HG03575 (cell line): ENCODE measurements at regions not wholly inside any gene's neighbourhood (a gene's known extent, or its start where the extent isn't known, plus 50 kb on each side); places are given as distances from the start of the nearest gene placed in this dataset.

ENCODE experiments used
- ATAC-seq: cut with Tn5 transposase; IDR thresholded peaks from one replicate; pipeline ENCODE4 v1.9.1; 2021; ENCODE audit not compliant: unreplicated experiment, insufficient number of reproducible peaks, low FRiP score; ENCODE audit errors: extremely low read depth

- no peak for ATAC-seq
These were observed 151.8 kb downstream of the SETD4 start for GRCh38 chr21:35908311-35909078.

- ATAC-seq: no peak
These were observed 153.7 kb downstream of the SETD4 start for GRCh38 chr21:35906586-35906985.

GRCh38 chr21:35905963-35906345 is 154.4 kb downstream of the SETD4 start:
- no peak for ATAC-seq

- no peak for ATAC-seq
These were observed 155.0 kb downstream of the SETD4 start for GRCh38 chr21:35905096-35905962.

GRCh38 chr21:35900539-35900938 is 159.8 kb downstream of the SETD4 start:
- no peak for ATAC-seq

- no peak for ATAC-seq
These were observed 164.3 kb downstream of the SETD4 start for GRCh38 chr21:35896060-35896459.

GRCh38 chr21:35895598-35895997 is 164.7 kb downstream of the SETD4 start:
- ATAC-seq: no peak

- ATAC-seq: no peak
These were observed 167.2 kb downstream of the SETD4 start for GRCh38 chr21:35893156-35893555.

GRCh38 chr21:35886887-35887286 is 173.4 kb downstream of the SETD4 start:
- no peak for ATAC-seq

- no peak for ATAC-seq
These were observed 174.3 kb downstream of the SETD4 start for GRCh38 chr21:35885942-35886541.

GRCh38 chr21:35882791-35883240 is 177.5 kb downstream of the SETD4 start:
- ATAC-seq: no peak

GRCh38 chr21:35873441-35873840 is 186.9 kb downstream of the SETD4 start:
- no peak for ATAC-seq

GRCh38 chr21:35871906-35872305 is 188.4 kb downstream of the SETD4 start:
- no peak for ATAC-seq

GRCh38 chr21:35868869-35869223 is 191.5 kb downstream of the SETD4 start:
- no peak for ATAC-seq

- no peak for ATAC-seq
These were observed 192.1 kb downstream of the SETD4 start for GRCh38 chr21:35868005-35868868.

GRCh38 chr21:35864039-35864438 is 196.3 kb downstream of the SETD4 start:
- no peak for ATAC-seq

GRCh38 chr21:35862969-35863368 is 197.4 kb downstream of the SETD4 start:
- ATAC-seq: no peak

- no peak for ATAC-seq
These were observed 198.7 kb downstream of the SETD4 start for GRCh38 chr21:35861661-35862060.
